Ishikawa (cell line): ENCODE measurements at regions not wholly inside any gene's neighbourhood (a gene's known extent, or its start where the extent isn't known, plus 50 kb on each side); places are given as distances from the start of the nearest gene placed in this dataset.
A peak's percentile ranks its signal among the peaks of the same experiment; 100 is the strongest.

Source experiments
- CEBPB ChIP-seq: IDR thresholded peaks from 2 replicates; pipeline ENCODE4 v1.6.1; 2012
- CREB1 ChIP-seq: IDR thresholded peaks from 2 replicates; pipeline ENCODE4 v1.6.1; 2012; ENCODE audit warnings: low read depth
- EGR1 ChIP-seq: IDR thresholded peaks from 2 replicates; pipeline ENCODE4 v1.6.1; 2012
- EP300 ChIP-seq: IDR thresholded peaks from 2 replicates; pipeline ENCODE4 v1.6.1; 2012; ENCODE audit warnings: borderline replicate concordance
- FOXM1 ChIP-seq: IDR thresholded peaks from 2 replicates; pipeline ENCODE4 v1.6.1; 2012; ENCODE audit warnings: low read depth, borderline replicate concordance
- NFIC ChIP-seq: IDR thresholded peaks from 2 replicates; pipeline ENCODE4 v1.6.1; 2012
- RAD21 ChIP-seq: IDR thresholded peaks from 2 replicates; pipeline ENCODE4 v1.6.1; 2012; ENCODE audit warnings: low read depth
- REST ChIP-seq: IDR thresholded peaks from 2 replicates; pipeline ENCODE4 v1.6.1; 2012; ENCODE audit warnings: low read depth, mild to moderate bottlenecking
- TAF1 ChIP-seq: IDR thresholded peaks from 2 replicates; pipeline ENCODE4 v1.6.1; 2012; ENCODE audit warnings: low read depth, mild to moderate bottlenecking
- TCF12 ChIP-seq: IDR thresholded peaks from 2 replicates; pipeline ENCODE4 v1.6.1; 2012; ENCODE audit warnings: low read depth
- TEAD4 ChIP-seq: IDR thresholded peaks from 2 replicates; pipeline ENCODE4 v1.6.1; 2012
- USF1 ChIP-seq: IDR thresholded peaks from 2 replicates; pipeline ENCODE4 v1.6.1; 2012
- YY1 ChIP-seq: IDR thresholded peaks from 2 replicates; pipeline ENCODE4 v1.6.1; 2012; ENCODE audit warnings: low read depth
- ZBTB7A ChIP-seq: IDR thresholded peaks from 2 replicates; pipeline ENCODE4 v1.6.1; 2012; ENCODE audit warnings: low read depth
- TF ChIP-seq, protein P1 (sequence below): IDR thresholded peaks from 2 replicates; pipeline ENCODE4 v1.6.1; 2012

DNA sequence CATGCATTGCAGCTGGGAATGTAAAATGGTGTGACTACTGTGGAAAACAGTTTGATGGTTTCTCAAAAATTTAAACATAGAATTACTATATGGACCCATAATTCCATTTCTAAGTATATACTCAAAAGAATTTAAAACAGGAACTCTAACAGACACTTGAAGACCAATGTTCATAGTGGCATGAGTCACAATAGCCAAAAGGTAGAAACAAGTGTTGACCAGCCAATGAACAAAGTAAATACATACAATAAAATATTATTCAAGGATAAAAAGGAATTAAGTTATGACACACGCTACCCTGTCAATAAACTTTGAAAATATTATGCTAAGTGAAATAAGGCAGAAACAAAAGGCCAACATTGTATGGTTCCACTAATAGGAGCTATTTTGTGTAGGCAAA lies 357.4 kb upstream of the IL12A start:
- TF ChIP-seq REST = no peak
- TF ChIP-seq TCF12 = no peak
- TF ChIP-seq NFIC = no peak
- TF ChIP-seq, protein P1, sequence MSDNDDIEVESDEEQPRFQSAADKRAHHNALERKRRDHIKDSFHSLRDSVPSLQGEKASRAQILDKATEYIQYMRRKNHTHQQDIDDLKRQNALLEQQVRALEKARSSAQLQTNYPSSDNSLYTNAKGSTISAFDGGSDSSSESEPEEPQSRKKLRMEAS = no peak
- TF ChIP-seq CREB1 = no peak
- no peak for TF ChIP-seq RAD21
- TF ChIP-seq TEAD4 = no peak
- no peak for TF ChIP-seq ZBTB7A
- TF ChIP-seq TAF1 = no peak
- TF ChIP-seq USF1 = no peak
- TF ChIP-seq CEBPB = no peak
- no peak for TF ChIP-seq FOXM1
- TF ChIP-seq YY1 = no peak
- no peak for TF ChIP-seq EGR1
- TF ChIP-seq EP300 = no peak

DNA sequence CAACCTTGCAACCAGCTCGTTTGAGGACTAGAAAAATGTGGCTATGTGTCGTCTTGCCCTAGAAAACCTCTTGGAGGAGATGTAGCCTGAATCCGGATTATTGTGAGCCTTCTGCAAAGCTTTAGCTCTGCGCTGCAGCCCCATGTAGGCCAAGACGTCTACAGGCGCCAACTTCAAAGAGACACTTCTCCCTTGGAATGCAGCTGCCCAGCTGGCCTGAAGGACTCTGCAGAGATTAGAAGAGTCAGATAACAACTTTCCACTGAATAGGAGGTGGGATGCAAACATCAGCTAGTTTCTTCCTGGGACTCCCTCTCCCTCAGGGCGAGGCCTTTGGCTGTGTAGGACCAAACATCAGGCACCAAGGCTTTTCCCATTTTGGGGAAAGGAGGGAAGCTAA lies 356.5 kb upstream of the IL12A start:
- TF ChIP-seq ZBTB7A (no peak), CREB1 (no peak)

DNA sequence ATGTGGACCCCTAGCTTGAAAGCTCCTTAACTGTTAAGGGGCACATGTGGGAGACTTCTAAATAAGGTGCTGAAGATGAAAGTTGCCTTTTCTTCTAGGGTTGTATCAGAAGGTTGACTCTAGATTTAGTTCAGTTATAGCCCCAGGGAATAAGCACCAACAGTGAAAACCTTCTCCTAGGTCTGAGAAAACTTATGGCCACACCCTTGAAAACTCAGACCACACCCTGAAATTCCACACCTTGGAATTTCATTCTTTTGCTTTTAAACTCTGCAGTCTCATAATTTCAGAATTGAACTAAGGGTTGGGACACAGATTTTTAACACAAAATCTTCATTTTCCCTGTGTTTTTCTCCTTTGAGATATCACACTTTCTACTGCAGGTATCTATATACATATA lies 355.8 kb upstream of the IL12A start:
- peak; percentile 56; the same call in 1 of the 2 replicates for TF ChIP-seq TEAD4
- no peak for TF ChIP-seq TAF1
- no peak for TF ChIP-seq TCF12
- TF ChIP-seq ZBTB7A = no peak

- TF ChIP-seq TAF1 = no peak
- TF ChIP-seq NFIC = no peak
- no peak for TF ChIP-seq CREB1
- no peak for TF ChIP-seq ZBTB7A
- TF ChIP-seq TEAD4 = no peak
These were observed 354.2 kb upstream of the IL12A start for GRCh38 chr3:159634483-159634882.

DNA sequence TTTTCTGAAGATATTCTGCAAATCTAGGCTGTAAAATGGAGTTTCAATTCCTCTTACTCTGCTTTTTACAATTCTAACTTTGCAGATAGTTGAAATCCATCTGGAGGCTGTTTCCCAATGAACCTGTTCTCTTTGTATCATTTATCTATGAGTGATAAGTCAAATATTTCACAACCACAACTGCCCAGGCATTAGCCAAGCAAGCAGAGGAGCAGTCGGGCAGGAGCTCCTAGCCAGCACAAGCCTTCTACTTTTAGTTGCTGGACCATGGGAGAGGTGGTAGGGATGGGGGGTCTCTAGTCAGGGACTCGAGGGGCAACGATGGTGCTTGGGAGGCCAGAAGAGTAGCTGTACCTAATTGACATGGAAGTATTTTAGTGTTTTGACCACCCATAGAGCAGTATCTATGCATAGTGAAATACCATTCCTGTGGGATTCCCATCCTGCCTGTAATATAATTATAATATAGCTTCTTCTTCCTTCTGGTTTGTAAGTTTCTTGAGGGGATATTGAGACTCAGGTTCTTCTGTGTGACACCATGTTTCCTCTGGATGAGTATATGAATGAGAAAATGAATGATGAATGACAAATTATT lies 353.5 kb upstream of the IL12A start:
- TF ChIP-seq TCF12 = no peak
- TF ChIP-seq, protein P1 = no peak
- no peak for TF ChIP-seq RAD21
- no peak for TF ChIP-seq FOXM1
- TF ChIP-seq NFIC = no peak
- no peak for TF ChIP-seq USF1
- TF ChIP-seq EP300 = no peak
- TF ChIP-seq TEAD4 = no peak
- no peak for TF ChIP-seq EGR1
- no peak for TF ChIP-seq YY1
- no peak for TF ChIP-seq TAF1
- TF ChIP-seq REST = no peak
- no peak for TF ChIP-seq ZBTB7A
- no peak for TF ChIP-seq CREB1
- no peak for TF ChIP-seq CEBPB

GRCh38 chr3:159637883-159638542 lies 350.6 kb upstream of the IL12A start:
- TF ChIP-seq TCF12 (no peak), YY1 (no peak), NFIC (peak; percentile 83), CEBPB (peak; percentile 70), RAD21 (no peak), REST (no peak), FOXM1 (no peak), ZBTB7A (no peak), TEAD4 (peak; percentile 41; the same call in 1 of the 2 replicates), TAF1 (no peak), CREB1 (no peak), EGR1 (no peak), EP300 (peak; percentile 52; the same call in 1 of the 2 replicates), USF1 (no peak)
- TF ChIP-seq, protein P1 = no peak; the same call in 1 of the 2 replicates
